Heart left ventricle (tissue), 13 donors: ENCODE measurements at regions not wholly inside any gene's neighbourhood (a gene's known extent, or its start where the extent isn't known, plus 50 kb on each side); places are given as distances from the start of the nearest gene placed in this dataset.

Source experiments
- CTCF ChIP-seq, 12 donors: fragments of 200-600 bp; sonication (generic) in 4 of 12; IDR thresholded peaks; one replicate each; pipeline versions ENCODE4 v1.5.0 to v1.8.0; 2018 to 2022; ENCODE audit warnings: antibody characterized with exemption in 12 of 12, mild to moderate bottlenecking in 5 of 12
- POLR2A ChIP-seq, 2 donors: fragments of 450-650 bp; IDR thresholded peaks; one replicate each; pipeline ENCODE4 v1.6.1; 2017; ENCODE audit warnings: antibody characterized with exemption in 2 of 2, mild to moderate bottlenecking in 2 of 2, moderate library complexity in 2 of 2
- donor health status: ischemic (EF 13 %, LVEDD 7.1; RV severe dilation, severe dysfunction).
- donor health status: DM: no; HTN: yes; CAD: no.
- donor health status: DM: no; HTN: no; CAD: no.
- donor health status: ischemic (EF 25% LVEDD 6.9; RV normal size, moderate dysfunction).
- donor health status: ischemic (EF 25% LVEDD 5.7; RV mildly dilated, moderate dysfunction).
- donor health status: ischemic (EF 35%, LVEDD 5.7; RV mildly dilated, moderate dysfunction).
- donor health status: nonischemic (EF 11% LVEDD 7.7; RV severe dilation, severe dysfunction).
- donor health status: DM: yes; HTN: yes; CAD: no.
- donor health status: PGD.
- donor health status: ischemic (EF 29% LVEDD 5.4; RV normal size, mild dysfunction).
- donor health status: nonischemic (EF 23%, LVEDD 6.1; RV moderate dilation, normal function).

DNA sequence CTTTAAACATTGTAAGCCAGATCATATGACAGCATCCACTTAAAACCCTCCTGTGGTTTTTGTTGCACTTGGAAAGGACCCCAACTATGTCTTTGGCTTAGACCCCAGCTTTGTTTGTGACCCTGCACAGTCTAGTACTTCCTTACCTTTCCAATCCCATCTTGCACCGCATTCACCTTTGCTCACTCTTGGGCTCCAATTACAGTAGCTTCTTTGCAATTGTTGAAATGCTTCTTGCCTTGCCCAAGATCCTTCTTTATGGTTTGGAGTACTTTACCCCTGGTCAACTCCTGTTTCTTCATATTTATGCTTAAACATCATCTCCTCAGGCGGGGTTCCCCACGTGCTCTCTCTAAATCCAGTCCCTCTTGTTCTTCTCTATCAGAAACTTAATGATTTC is 162.6 kb downstream of the PTEN start:
- TF ChIP-seq CTCF (IDR thresholded peaks at IDR 0.05) (no peak), POLR2A (IDR thresholded peaks at IDR 0.05) (no peak)
